ENCODE measurements at regions not wholly inside any gene's neighbourhood (a gene's known extent, or its start where the extent isn't known, plus 50 kb on each side); places are given as distances from the start of the nearest gene placed in this dataset.

- DNase-seq = no peak
These were observed 92.5 kb downstream of the IRF8 start for GRCh38 chr16:85991425-85991824.

DNA sequence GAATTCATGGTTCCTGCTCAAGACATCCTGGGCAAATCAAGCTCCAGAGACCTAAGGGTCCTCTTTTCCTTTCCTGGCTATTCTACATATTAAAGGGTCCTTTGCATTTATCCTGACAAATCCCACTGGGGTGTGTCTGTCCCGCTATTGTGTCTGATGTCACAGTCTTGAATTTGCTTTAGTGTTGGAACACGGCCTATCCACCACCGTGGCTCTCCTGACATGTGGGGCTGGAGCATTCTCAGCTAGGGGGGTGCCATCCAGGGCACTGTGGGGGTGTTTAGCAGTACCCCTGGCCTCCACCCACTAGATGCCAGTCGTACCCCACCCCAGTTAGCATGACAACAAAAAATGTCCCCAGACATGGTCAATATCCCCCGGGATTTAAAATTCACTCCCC is 92.9 kb downstream of the IRF8 start:
- no peak for DNase-seq

GRCh38 chr16:85992359-85992758 is 93.4 kb downstream of the IRF8 start:
- DNase-seq = no peak

DNA sequence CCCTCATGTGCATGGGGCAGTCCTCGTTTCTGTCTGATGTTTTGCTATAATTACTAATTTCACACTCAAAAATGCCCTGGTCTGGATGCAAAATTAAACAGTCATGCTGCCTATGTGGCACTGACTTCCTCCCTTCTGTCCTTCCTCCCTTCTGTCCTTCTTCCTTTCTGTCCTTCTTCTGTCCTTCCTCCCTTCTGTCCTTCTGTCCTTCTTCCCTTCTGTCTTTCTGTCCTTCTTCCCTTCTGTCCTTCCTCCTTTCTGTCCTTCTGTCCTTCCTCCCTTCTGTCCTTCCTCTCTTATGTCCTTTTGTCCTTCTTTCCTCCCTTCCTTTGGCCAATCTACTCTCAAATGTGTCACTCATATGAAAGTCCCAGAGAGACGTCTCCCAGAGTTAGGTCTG is 93.8 kb downstream of the IRF8 start:
- no peak for DNase-seq

GRCh38 chr16:85994492-85995490 is 95.8 kb downstream of the IRF8 start:
- DNase-seq = no peak

- DNase-seq = no peak
These were observed 96.8 kb downstream of the IRF8 start for GRCh38 chr16:85995541-85996423.

DNA sequence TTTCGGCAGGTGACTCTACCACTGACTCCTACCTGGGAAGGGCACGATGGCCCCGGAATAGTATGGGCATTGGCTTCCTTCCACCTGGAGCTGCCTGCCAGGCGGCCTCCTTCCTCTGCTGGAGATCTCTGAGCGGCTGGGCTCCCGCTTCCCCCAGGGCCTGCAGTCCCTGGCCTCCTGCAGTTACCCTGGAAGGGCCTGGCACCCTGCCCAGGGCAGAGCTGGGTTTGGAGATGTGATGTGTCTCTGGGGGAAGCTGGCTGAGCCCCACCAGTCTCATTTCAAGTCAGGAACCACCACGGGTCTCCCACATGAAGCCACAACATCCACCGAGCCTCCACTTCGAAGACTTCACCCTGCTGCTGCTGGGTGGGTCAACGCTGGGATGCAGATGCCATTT is 97.9 kb downstream of the IRF8 start:
- no peak for DNase-seq

DNA sequence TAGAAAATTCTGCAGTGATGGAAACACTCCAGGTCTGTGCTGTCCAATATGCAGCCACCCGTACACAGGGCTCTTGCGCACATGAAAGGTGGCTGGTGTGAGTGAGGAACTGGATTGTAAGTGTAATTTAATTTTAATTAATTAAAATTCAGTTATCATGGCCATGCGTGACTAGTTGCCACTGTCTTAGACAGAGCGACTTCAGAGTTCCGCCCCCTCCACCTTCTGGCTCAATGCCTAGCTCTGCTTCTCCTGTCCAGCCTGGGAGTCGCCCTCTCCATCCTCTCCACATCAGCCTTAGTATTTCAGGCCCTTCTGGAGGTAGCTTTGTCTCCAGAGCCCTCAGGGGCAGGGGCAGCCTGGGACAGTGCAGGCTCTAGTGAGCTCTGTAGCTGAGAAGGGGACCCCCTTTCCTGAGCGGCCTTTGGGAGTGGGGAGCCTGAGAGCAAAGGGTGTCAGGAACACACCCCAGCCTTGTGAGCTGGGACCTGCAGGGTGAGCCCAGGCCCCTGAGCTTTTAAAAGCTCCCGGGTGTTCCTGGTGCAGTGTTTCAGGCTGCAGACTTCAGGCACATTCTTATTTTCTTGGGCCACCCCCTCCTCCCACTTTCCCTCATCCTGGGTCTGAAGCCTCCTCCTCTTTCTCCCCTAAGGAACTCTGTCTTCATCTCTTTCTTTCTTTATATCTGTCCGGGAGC is 99.4 kb downstream of the IRF8 start:
- no peak for DNase-seq

DNA sequence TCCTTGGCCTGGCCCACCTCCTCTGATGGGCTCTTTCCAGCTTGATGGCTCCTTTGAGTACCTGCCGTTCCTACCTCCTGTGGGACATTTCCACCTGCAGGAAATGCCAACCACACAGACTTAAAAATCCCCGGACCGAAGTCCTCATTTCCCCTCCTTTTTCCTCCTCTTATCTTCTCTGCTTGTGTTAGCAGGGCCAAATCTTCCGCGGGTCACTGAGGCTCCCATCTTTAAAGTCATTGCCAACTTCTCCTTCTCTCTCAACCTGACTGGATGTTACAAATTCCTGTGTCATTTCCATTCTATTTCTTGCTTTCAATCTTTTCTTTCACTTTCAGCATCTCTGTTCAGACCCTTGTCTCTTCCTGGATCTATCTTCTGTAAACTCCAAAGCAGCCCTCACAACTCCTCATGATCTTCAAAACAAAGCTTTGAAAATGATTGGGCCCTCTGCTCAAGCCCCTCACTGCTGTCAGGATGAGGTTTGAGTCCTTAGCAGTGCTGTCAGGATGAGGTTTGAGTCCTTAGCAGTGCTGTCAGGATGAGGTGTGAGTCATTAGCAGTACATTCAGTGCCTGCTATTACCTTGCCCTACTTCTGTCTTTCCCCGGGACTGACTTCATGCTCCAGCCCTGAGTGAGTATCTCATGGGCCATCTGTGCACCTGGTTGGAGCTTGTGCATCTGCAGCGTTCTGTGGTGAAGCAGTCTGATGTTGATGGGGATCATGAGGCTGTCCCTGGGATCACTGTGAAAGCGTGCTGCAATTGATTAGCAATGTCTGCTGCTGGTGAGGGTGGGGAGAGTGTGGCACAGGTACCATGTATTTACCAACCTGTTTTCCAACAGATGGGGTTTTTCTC is 100.1 kb downstream of the IRF8 start:
- no peak for DNase-seq

- DNase-seq = no peak
These were observed 100.8 kb downstream of the IRF8 start for GRCh38 chr16:85999778-86000177.

- no peak for DNase-seq
These were observed 103.4 kb downstream of the IRF8 start for GRCh38 chr16:86002178-86002900.

DNA sequence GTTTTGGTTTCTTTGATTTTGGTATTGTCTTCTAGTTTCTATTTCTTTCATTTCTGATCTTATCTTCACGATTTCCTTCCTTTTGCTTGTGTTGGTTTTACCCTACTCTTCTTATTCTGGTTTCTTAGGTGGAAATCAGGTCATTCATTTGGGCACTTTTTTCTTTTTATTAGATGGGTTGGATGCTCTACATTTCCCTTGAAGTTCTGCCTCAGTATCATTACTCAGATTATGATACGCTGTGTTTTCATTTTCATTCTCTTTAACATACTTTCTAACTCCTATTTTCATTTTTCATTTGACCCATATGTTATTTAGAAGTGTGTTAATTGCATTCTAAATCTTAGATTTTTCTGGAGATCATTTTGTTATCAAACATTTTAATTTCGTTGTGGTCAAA is 108.6 kb downstream of the IRF8 start:
- no peak for DNase-seq

GRCh38 chr16:86010680-86011141 is 111.7 kb downstream of the IRF8 start:
- DNase-seq = no peak

DNA sequence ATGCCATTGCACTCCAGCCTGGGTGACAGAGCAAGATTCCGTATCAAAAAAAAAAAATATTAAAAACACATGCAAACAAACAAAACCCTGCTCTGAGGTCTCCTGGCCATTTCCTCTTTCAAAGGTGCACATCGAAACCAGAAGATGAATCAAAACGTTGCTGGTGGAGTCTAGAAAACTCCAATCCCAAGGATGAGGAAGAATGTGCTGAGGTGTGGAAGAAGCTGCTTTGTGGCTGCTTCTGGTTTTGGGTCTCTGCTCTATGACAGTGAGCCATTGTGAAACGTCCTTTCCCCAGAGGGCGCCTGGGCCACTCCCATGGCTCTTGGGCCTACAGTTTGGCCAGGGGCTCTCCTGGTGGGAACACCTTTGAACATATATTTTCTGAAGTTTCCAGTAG is 112.6 kb downstream of the IRF8 start:
- DNase-seq = no peak

GRCh38 chr16:86012221-86012620 is 113.3 kb downstream of the IRF8 start:
- DNase-seq = no peak

DNA sequence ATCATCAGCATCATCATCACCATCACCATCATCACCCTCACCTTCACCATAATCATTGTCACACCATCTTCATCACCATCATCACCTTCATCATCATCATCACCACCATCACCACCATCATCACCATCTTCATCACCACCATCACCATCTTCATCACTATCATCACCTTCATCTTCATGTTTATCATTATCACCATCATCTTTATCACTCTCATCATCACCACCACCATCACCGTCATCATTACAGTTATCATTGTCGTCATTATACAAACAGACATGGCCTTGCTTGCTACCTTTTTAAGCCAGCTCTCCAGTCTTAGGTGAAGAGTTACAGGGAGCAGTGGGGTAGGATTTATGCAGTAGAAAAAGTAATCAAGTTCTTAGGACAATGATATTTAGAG is 114.9 kb downstream of the IRF8 start:
- no peak for DNase-seq

GRCh38 chr16:86015606-86016005 is 116.6 kb downstream of the IRF8 start:
- no peak for DNase-seq

GRCh38 chr16:86016201-86016965 is 117.4 kb downstream of the IRF8 start:
- DNase-seq = peak; percentile 20

DNA sequence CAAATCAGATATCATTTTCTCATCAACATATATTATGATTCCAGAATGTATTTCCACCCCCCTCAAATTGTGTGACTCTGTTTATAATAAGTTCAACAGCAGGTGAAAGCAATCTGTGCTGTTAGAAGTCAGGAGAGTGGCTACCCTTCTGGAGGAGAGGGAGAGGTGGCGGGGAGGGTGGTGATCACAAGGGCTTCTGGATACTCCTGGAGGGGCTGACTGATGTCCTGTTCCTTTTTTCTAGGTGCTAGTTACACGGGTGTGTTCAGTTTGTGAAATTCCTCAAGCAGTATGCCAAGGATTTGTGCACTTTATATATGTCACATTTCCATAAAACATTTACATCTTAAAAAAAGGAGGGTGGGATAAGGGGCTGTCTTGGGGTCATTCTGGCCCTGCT is 119.1 kb downstream of the IRF8 start:
- no peak for DNase-seq

DNA sequence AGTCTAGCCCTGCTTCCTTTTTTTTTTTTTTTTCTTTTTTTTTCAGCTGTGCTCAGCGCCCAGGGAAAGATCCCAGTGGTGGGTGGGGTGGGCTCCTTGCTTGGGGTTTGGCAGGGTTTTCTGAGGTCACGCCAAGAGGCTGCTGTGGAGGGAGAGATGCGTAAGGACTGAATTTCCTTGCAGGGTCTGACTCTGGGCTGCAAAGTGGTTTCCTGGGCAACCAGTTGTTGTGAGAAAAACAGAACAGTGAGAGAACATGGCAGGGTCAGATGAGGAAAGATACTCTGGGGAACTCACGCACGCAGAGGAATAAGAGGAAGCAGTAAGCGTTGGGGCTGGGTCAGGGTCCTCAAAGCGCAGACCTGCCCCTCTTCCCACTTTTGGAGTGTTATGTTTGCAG is 119.5 kb downstream of the IRF8 start:
- DNase-seq = no peak

DNA sequence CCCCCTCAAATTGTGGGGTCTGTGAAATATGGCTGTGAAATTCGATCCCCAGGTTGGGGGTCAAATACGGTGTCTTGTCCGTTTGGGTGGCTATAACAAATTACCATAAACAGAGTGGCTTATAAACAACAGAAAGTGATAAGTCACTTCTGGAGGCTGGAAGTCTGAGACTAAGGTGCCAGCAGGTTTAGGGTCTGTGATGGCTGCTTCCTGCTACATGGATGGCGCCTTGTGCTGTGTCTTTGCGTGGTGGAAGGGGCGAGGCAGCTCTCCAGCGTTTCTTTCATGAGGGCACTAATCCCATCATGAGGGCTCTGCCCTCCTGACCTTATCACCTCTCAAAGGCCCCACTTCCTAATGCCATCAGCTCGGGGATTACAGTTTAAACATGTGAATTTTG is 120.0 kb downstream of the IRF8 start:
- no peak for DNase-seq
